Activated T-cell treated with anti-CD3 and anti-CD28 coated beads for 4 hours (primary cell): ENCODE measurements at regions not wholly inside any gene's neighbourhood (a gene's known extent, or its start where the extent isn't known, plus 50 kb on each side); places are given as distances from the start of the nearest gene placed in this dataset.

Experiments used
- DNase-seq: peaks from one replicate; pipeline ENCODE4 v3.0.0-alpha.2; 2020

GRCh38 chr1:29824025-29824424 is 587.7 kb downstream of the PTPRU start:
- no peak for DNase-seq

GRCh38 chr1:29823561-29823960 is 587.2 kb downstream of the PTPRU start:
- no peak for DNase-seq

- DNase-seq, result no peak
Measured at GRCh38 chr1:29821605-29822004, 585.3 kb downstream of the PTPRU start.

- DNase-seq, result no peak
Measured at GRCh38 chr1:29820401-29820800, 584.1 kb downstream of the PTPRU start.

GRCh38 chr1:29812408-29813135 is 576.2 kb downstream of the PTPRU start:
- no peak for DNase-seq

GRCh38 chr1:29811727-29812407 is 575.5 kb downstream of the PTPRU start:
- DNase-seq, result no peak

- DNase-seq, result no peak
Measured at GRCh38 chr1:29811247-29811646, 574.9 kb downstream of the PTPRU start.

- DNase-seq, result no peak
Measured at GRCh38 chr1:29810121-29811120, 574.1 kb downstream of the PTPRU start.

GRCh38 chr1:29809446-29810120 is 573.3 kb downstream of the PTPRU start:
- DNase-seq, result no peak

GRCh38 chr1:29808141-29808995 is 572.0 kb downstream of the PTPRU start:
- DNase-seq, result no peak

- no peak for DNase-seq
Measured at GRCh38 chr1:29807689-29808088, 571.4 kb downstream of the PTPRU start.

- no peak for DNase-seq
Measured at GRCh38 chr1:29806646-29807319, 570.5 kb downstream of the PTPRU start.

- no peak for DNase-seq
Measured at GRCh38 chr1:29805896-29806160, 569.5 kb downstream of the PTPRU start.

GRCh38 chr1:29805122-29805895 is 569.0 kb downstream of the PTPRU start:
- DNase-seq, result no peak

GRCh38 chr1:29804181-29804899 is 568.0 kb downstream of the PTPRU start:
- no peak for DNase-seq

- DNase-seq, result no peak
Measured at GRCh38 chr1:29803486-29803885, 567.2 kb downstream of the PTPRU start.

GRCh38 chr1:29802181-29803068 is 566.1 kb downstream of the PTPRU start:
- no peak for DNase-seq

GRCh38 chr1:29801561-29801973 is 565.2 kb downstream of the PTPRU start:
- DNase-seq, result no peak

- DNase-seq, result no peak
Measured at GRCh38 chr1:29801003-29801402, 564.7 kb downstream of the PTPRU start.
